ENCODE measurements at regions not wholly inside any gene's neighbourhood (a gene's known extent, or its start where the extent isn't known, plus 50 kb on each side); places are given as distances from the start of the nearest gene placed in this dataset.

DNA sequence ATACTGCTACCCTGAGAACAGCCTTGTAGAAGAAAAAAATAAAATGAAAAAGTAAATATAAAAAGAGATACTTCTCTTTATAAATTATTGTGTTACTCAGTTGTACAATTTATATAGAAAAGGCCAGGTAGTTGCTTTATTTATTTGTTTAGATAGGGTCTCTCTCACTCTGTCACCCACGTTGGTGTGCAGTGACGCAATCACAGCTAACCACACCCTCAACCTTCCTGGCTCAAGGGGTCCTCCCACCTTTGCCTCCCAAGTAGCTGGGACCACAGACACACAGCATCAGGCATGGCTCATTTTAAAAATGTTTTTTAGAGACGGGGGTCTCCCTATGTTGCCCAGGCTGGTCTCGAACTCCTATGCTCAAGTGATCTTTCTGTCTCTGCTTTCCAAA, 175.4 kb upstream of the PZP start:
- TF ChIP-seq, protein P1, sequence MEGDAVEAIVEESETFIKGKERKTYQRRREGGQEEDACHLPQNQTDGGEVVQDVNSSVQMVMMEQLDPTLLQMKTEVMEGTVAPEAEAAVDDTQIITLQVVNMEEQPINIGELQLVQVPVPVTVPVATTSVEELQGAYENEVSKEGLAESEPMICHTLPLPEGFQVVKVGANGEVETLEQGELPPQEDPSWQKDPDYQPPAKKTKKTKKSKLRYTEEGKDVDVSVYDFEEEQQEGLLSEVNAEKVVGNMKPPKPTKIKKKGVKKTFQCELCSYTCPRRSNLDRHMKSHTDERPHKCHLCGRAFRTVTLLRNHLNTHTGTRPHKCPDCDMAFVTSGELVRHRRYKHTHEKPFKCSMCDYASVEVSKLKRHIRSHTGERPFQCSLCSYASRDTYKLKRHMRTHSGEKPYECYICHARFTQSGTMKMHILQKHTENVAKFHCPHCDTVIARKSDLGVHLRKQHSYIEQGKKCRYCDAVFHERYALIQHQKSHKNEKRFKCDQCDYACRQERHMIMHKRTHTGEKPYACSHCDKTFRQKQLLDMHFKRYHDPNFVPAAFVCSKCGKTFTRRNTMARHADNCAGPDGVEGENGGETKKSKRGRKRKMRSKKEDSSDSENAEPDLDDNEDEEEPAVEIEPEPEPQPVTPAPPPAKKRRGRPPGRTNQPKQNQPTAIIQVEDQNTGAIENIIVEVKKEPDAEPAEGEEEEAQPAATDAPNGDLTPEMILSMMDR (IDR thresholded peaks at IDR 0.05; ENCODE audit: insufficient read depth, low read length, missing control alignments) = no peak
- POLR2A ChIA-PET = no interaction called here
- no peak for DNase-seq (ENCODE audit: low read depth, low spot score)
- H3K4me3 ChIP-seq (ENCODE audit: low read depth, low read length) = no peak overlapping the region
- CTCF ChIA-PET = no interaction called here

DNA sequence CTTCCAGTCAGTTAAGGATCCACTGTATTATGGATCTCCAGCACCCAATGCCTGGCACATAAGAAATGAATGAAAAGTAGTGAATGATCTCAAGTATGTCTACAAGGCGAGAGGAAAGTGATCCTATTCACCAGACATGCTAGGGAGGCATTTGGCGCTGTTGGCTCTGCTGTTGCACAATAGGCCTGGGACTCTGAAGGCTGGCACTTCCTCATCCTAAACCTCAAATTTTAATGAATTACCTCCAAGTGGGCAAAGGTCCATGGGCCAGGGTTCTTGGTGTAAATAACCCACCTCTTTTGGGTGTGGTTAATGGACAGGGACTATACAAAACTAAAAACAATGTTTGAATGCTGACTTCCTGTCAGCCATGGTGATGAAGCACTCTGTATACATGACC, 173.4 kb upstream of the PZP start:
- no peak overlapping the region for H3K4me3 ChIP-seq (ENCODE audit: low read depth, low read length)
- DNase-seq (ENCODE audit: low read depth, low spot score) = no peak
- CTCF ChIA-PET = no interaction called here
- TF ChIP-seq, protein P1 (IDR thresholded peaks at IDR 0.05; ENCODE audit: insufficient read depth, low read length, missing control alignments) = no peak
- POLR2A ChIA-PET = no interaction called here

DNA sequence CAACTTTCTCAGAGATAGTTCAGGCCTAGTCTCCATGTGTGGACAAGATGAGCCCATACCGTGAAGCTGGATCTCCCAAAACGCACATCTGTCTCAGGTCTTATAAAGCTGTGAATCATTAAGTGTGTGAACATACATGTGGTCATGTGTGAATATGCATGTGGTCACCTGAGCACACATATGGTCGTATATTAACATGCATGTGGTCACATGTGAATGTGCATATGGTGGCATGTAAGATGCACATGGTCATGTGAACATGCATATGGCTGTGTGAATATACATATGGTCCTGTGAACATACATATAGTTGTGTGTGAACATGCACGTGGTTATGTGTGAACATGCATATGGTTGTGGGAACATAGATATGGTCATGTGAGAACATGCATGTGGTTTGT, 172.5 kb upstream of the PZP start:
- no peak overlapping the region for H3K4me3 ChIP-seq (ENCODE audit: low read depth, low read length)
- POLR2A ChIA-PET = no interaction called here
- DNase-seq (ENCODE audit: low read depth, low spot score) = no peak
- TF ChIP-seq, protein P1 (IDR thresholded peaks at IDR 0.05; ENCODE audit: insufficient read depth, low read length, missing control alignments) = no peak
- CTCF ChIA-PET = no interaction called here

DNA sequence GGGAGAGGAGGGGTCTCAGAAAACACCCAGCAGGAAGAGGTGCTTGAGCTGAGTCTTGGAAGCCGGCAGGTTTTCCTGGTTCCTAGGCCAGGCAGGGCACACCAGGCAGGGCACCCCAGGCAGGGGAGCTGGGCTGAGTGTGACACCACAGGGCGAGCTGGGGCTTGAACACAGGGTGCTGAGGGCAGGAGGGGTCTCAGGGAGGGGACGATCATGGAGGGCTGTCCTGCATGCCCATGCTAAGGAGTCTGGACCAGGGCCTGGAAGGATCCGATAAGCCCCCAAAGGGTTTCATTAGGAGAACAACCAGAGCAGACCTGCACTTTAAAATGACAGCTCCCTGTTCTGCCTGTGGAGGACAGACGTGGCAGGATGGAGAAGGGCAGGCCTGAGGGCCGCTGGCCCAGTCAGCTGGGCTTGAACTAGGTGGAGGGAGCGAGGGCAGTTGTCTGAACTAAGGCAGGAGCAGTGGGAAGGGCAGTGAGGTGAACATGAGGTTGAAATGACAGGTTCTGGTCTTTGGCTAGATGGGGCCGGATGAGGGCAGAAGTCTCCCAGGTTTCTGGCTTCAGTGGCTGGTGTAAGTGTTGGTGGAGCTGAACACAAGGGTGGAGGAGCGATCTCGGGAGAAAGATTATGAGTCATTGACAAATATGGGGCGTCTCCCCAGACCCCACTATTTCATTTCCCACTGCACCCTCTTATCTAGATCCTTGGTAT, 171.0 kb upstream of the PZP start:
- no peak for DNase-seq (ENCODE audit: low read depth, low spot score)
- POLR2A ChIA-PET = no interaction called here
- CTCF ChIA-PET = interaction anchor here (1.0 to 1.2 kb wide), 3 partner anchors 10 to 47 kb away, joined by 3 to 4 read pairs (median 3); no protein-coding TSS in a partner anchor
- no peak overlapping the region for H3K4me3 ChIP-seq (ENCODE audit: low read depth, low read length)
- TF ChIP-seq, protein P1 (IDR thresholded peaks at IDR 0.05; ENCODE audit: insufficient read depth, low read length, missing control alignments) = no peak

DNA sequence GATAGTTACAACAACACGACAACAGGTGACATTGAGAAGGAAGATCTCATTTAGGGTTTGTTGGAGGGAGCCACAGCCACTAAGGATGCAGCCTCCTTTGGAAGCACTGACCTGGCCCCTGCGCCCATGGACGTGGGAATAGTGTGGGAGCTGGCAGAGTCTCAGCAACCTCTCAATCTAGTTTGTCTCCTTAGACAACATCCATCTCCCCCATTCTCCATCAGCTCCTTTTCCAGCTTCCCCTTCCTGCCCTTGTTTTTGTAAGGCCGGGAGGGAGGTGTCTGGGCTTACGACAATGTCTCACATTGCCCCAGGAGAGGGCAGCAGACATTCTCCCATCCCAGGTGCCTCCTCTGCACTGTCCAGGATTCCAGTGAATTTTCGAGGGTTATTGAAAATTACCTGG, 170.2 kb upstream of the PZP start:
- H3K4me3 ChIP-seq (ENCODE audit: low read depth, low read length) = no peak overlapping the region
- TF ChIP-seq, protein P1 (IDR thresholded peaks at IDR 0.05; ENCODE audit: insufficient read depth, low read length, missing control alignments) = no peak
- ChIA-PET CTCF (interaction anchor here (1.0 to 1.2 kb wide), 2 partner anchors 10 to 46 kb away, joined by 3 read pairs; no protein-coding TSS in a partner anchor), POLR2A (no interaction called here)
- DNase-seq (ENCODE audit: low read depth, low spot score) = no peak

- CTCF ChIA-PET = interaction anchor here (0.7 to 1.5 kb wide), 4 partner anchors 9 to 280 kb away, joined by 3 to 6 read pairs (median 4); no protein-coding TSS in a partner anchor
- H3K4me3 ChIP-seq (ENCODE audit: low read depth, low read length) = no peak overlapping the region
- POLR2A ChIA-PET = no interaction called here
- TF ChIP-seq, protein P1 (IDR thresholded peaks at IDR 0.05; ENCODE audit: insufficient read depth, low read length, missing control alignments) = peak; percentile 12
- DNase-seq (ENCODE audit: low read depth, low spot score) = no peak
These were observed 164.0 kb upstream of the PZP start for GRCh38 chr12:9372202-9372601.

All from AG04449 (cell line).